CD4-positive, alpha-beta T cell treated with Interleukin-6 for 4 hours (primary cell): ENCODE measurements at regions not wholly inside any gene's neighbourhood (a gene's known extent, or its start where the extent isn't known, plus 50 kb on each side); places are given as distances from the start of the nearest gene placed in this dataset.

ENCODE experiments used
- DNase-seq: peaks from one replicate; pipeline ENCODE4 v3.0.0-alpha.2; 2020; ENCODE audit warnings: mixed read lengths

- no peak for DNase-seq
Observed at GRCh38 chr13:111502957-111503356, 182.5 kb downstream of the TEX29 start.

- no peak for DNase-seq
Observed at GRCh38 chr13:111503376-111503775, 182.9 kb downstream of the TEX29 start.

- no peak for DNase-seq
Observed at GRCh38 chr13:111503905-111504695, 183.7 kb downstream of the TEX29 start.

- no peak for DNase-seq
Observed at GRCh38 chr13:111505175-111505777, 184.8 kb downstream of the TEX29 start.

- DNase-seq: no peak
Observed at GRCh38 chr13:111506125-111506524, 185.7 kb downstream of the TEX29 start.

- no peak for DNase-seq
Observed at GRCh38 chr13:111506621-111507020, 186.2 kb downstream of the TEX29 start.

- no peak for DNase-seq
Observed at GRCh38 chr13:111508164-111508870, 187.9 kb downstream of the TEX29 start.

GRCh38 chr13:111508902-111509509 lies 188.6 kb downstream of the TEX29 start:
- DNase-seq: no peak

- no peak for DNase-seq
Observed at GRCh38 chr13:111510502-111511218, 190.2 kb downstream of the TEX29 start.

GRCh38 chr13:111511219-111511732 lies 190.8 kb downstream of the TEX29 start:
- DNase-seq: no peak

- DNase-seq: no peak
Observed at GRCh38 chr13:111511805-111512504, 191.5 kb downstream of the TEX29 start.

- no peak for DNase-seq
Observed at GRCh38 chr13:111512707-111513106, 192.3 kb downstream of the TEX29 start.

- no peak for DNase-seq
Observed at GRCh38 chr13:111513766-111514609, 193.5 kb downstream of the TEX29 start.

GRCh38 chr13:111514610-111515306 lies 194.3 kb downstream of the TEX29 start:
- no peak for DNase-seq

- DNase-seq: no peak
Observed at GRCh38 chr13:111515307-111515617, 194.8 kb downstream of the TEX29 start.

- DNase-seq: no peak
Observed at GRCh38 chr13:111515635-111516034, 195.2 kb downstream of the TEX29 start.

- DNase-seq: no peak
Observed at GRCh38 chr13:111516712-111517640, 196.5 kb downstream of the TEX29 start.

GRCh38 chr13:111517641-111518010 lies 197.2 kb downstream of the TEX29 start:
- no peak for DNase-seq

- no peak for DNase-seq
Observed at GRCh38 chr13:111518161-111518792, 197.8 kb downstream of the TEX29 start.
